ENCODE measurements at regions not wholly inside any gene's neighbourhood (a gene's known extent, or its start where the extent isn't known, plus 50 kb on each side); places are given as distances from the start of the nearest gene placed in this dataset.
"Not testable (repeated sequence)": the region's sequence is repeated elsewhere in the genome, so short reads cannot be mapped to it uniquely, and the experiment has no call there.

- TF ChIP-seq, protein P1, sequence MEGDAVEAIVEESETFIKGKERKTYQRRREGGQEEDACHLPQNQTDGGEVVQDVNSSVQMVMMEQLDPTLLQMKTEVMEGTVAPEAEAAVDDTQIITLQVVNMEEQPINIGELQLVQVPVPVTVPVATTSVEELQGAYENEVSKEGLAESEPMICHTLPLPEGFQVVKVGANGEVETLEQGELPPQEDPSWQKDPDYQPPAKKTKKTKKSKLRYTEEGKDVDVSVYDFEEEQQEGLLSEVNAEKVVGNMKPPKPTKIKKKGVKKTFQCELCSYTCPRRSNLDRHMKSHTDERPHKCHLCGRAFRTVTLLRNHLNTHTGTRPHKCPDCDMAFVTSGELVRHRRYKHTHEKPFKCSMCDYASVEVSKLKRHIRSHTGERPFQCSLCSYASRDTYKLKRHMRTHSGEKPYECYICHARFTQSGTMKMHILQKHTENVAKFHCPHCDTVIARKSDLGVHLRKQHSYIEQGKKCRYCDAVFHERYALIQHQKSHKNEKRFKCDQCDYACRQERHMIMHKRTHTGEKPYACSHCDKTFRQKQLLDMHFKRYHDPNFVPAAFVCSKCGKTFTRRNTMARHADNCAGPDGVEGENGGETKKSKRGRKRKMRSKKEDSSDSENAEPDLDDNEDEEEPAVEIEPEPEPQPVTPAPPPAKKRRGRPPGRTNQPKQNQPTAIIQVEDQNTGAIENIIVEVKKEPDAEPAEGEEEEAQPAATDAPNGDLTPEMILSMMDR (IDR thresholded peaks at IDR 0.05) = not testable (repeated sequence)
- TF ChIP-seq POLR2AphosphoS5 (IDR thresholded peaks at IDR 0.05); EP300 (IDR thresholded peaks at IDR 0.05; ENCODE audit: low read depth): not testable (repeated sequence)
These were observed 476.6 kb downstream of the MID1IP1 start for GRCh38 chrX:39277685-39278390.

Data from transverse colon (tissue), 4 donors.